K562 (cell line): ENCODE measurements at regions not wholly inside any gene's neighbourhood (a gene's known extent, or its start where the extent isn't known, plus 50 kb on each side); places are given as distances from the start of the nearest gene placed in this dataset.

Source experiments
- BMI1 ChIP-seq: fragments of 150-350 bp; IDR thresholded peaks from 2 replicates; pipeline ENCODE4 v1.6.1; 2014; ENCODE audit warnings: low read length
- CTCF ChIP-seq, 3 experiments: IDR thresholded peaks in 2 of 3; conservative IDR thresholded peaks in 1 of 3; 2 replicates each; pipeline ENCODE4 v1.5.1; 2011 to 2012; ENCODE audit warnings: low read length in 3 of 3, mild to moderate bottlenecking in 3 of 3, control low read depth in 2 of 3, improper control_type of control experiment in 1 of 3, inconsistent platforms in 1 of 3, low read depth in 1 of 3, mixed read lengths in 1 of 3, moderate library complexity in 1 of 3; ENCODE audit not compliant: insufficient read depth in 2 of 3
- ETV1 ChIP-seq: fragments of 450-650 bp; conservative IDR thresholded peaks from 2 replicates; pipeline ENCODE4 v1.6.1; 2016; ENCODE audit warnings: missing genetic modification characterization, control low read depth, low read depth, missing compliant biosample characterization
- GTF2F1 ChIP-seq: IDR thresholded peaks from 2 replicates; pipeline ENCODE4 v1.6.1; 2011; ENCODE audit warnings: low read depth, low read length, improper control_type of control experiment
- HDGF ChIP-seq: fragments of 450-650 bp; IDR thresholded peaks from 2 replicates; pipeline ENCODE4 v1.6.1; 2016
- JUNB ChIP-seq: fragments of 450-650 bp; formaldehyde crosslinking; conservative IDR thresholded peaks from 2 replicates; pipeline ENCODE4 v1.4.0; 2020; ENCODE audit warnings: mild to moderate bottlenecking
- MAFF ChIP-seq: IDR thresholded peaks from 2 replicates; pipeline ENCODE4 v1.6.1; 2012; ENCODE audit warnings: low read length, improper control_type of control experiment
- POLR2AphosphoS5 ChIP-seq: IDR thresholded peaks from 2 replicates; pipeline ENCODE4 v1.6.1; 2011; ENCODE audit warnings: mild to moderate bottlenecking, low read depth, low read length, moderate library complexity; ENCODE audit not compliant: control insufficient read depth, insufficient read depth
- POLR3A ChIP-seq: IDR thresholded peaks from 2 replicates; pipeline ENCODE4 v1.6.1; 2011; ENCODE audit warnings: borderline replicate concordance, mild to moderate bottlenecking, moderate library complexity; ENCODE audit not compliant: insufficient read length, insufficient read depth; ENCODE audit errors: extremely low read depth
- PRDM10 ChIP-seq: fragments of 450-650 bp; IDR thresholded peaks from 2 replicates; pipeline ENCODE4 v1.6.1; 2018; ENCODE audit not compliant: partially characterized antibody
- SMARCB1 ChIP-seq: IDR thresholded peaks from 2 replicates; pipeline ENCODE4 v1.6.1; 2011; ENCODE audit warnings: improper control_type of control experiment, low read depth; ENCODE audit not compliant: insufficient read length
- ZBTB17 ChIP-seq: fragments of 450-650 bp; formaldehyde crosslinking; IDR thresholded peaks from 2 replicates; pipeline ENCODE4 v1.4.0; 2020; ENCODE audit warnings: mild to moderate bottlenecking
- ZBTB33 ChIP-seq: sonication (generic); formaldehyde crosslinking; IDR thresholded peaks from 2 replicates; pipeline ENCODE4 v1.8.1; 2023; ENCODE audit warnings: mild to moderate bottlenecking, missing genetic modification reagents
- ZHX1 ChIP-seq: fragments of 150-350 bp; conservative IDR thresholded peaks from 2 replicates; pipeline ENCODE4 v1.6.1; 2014; ENCODE audit warnings: low read length
- ZNF316 ChIP-seq: fragments of 450-650 bp; IDR thresholded peaks from 2 replicates; pipeline ENCODE4 v1.6.1; 2016
- ZNF395 ChIP-seq: fragments of 200-800 bp; sonication (Bioruptor generic); IDR thresholded peaks from 2 replicates; pipeline ENCODE4 v1.6.1; 2017; ENCODE audit warnings: missing genetic modification characterization, missing compliant biosample characterization
- ZNF695 ChIP-seq: fragments of 450-650 bp; formaldehyde crosslinking; IDR thresholded peaks from 2 replicates; pipeline ENCODE4 v1.4.0; 2020; ENCODE audit warnings: mild to moderate bottlenecking, moderate library complexity
- ZNF76 ChIP-seq: fragments of 250-450 bp; sonication (Bioruptor Pico); IDR thresholded peaks from 2 replicates; pipeline ENCODE4 v1.4.0; 2020; ENCODE audit warnings: mild to moderate bottlenecking, moderate library complexity, borderline replicate concordance

GRCh38 chr7:119482209-119482608 is 790.8 kb upstream of the KCND2 start (continued):
- TF ChIP-seq ZHX1 = no peak
- no peak for TF ChIP-seq ZNF695
- no peak for TF ChIP-seq POLR2AphosphoS5
- TF ChIP-seq SMARCB1 = no peak
- TF ChIP-seq GTF2F1 = no peak
- TF ChIP-seq ZNF76 (CRISPR knock-in tag) = no peak
- peak; percentile 82 for TF ChIP-seq ZNF316
- peak; percentile 73 for TF ChIP-seq MAFF
- TF ChIP-seq CTCF (IDR thresholded peaks at IDR 0.05 in 2 of 3, conservative IDR thresholded peaks at IDR 0.05 in 1 of 3; ENCODE audit: insufficient read depth in 2 of 3, low read depth in 1 of 3, low read length in 3 of 3) = peak; percentile 34 to 47 (median 43)
- TF ChIP-seq ZBTB17 = no peak
- TF ChIP-seq ZBTB33 = no peak
- TF ChIP-seq PRDM10 = no peak
- no peak for TF ChIP-seq ZNF395 (CRISPR knock-in tag)
- TF ChIP-seq POLR3A = no peak
- no peak for TF ChIP-seq HDGF
- TF ChIP-seq BMI1 = no peak
- no peak for TF ChIP-seq ETV1 (tag)
- no peak for TF ChIP-seq JUNB (CRISPR knock-in tag)
